NCI-H2029 treated with DMSO at 0.1 percent for 48 hours (cell line): ENCODE measurements at regions not wholly inside any gene's neighbourhood (a gene's known extent, or its start where the extent isn't known, plus 50 kb on each side); places are given as distances from the start of the nearest gene placed in this dataset.
"Not testable (repeated sequence)": the region's sequence is repeated elsewhere in the genome, so short reads cannot be mapped to it uniquely, and the experiment has no call there.

Experiments
- DNase-seq: peaks from one replicate; lab custom pipeline; 2025; lab: John Stamatoyannopoulos, UW

DNA sequence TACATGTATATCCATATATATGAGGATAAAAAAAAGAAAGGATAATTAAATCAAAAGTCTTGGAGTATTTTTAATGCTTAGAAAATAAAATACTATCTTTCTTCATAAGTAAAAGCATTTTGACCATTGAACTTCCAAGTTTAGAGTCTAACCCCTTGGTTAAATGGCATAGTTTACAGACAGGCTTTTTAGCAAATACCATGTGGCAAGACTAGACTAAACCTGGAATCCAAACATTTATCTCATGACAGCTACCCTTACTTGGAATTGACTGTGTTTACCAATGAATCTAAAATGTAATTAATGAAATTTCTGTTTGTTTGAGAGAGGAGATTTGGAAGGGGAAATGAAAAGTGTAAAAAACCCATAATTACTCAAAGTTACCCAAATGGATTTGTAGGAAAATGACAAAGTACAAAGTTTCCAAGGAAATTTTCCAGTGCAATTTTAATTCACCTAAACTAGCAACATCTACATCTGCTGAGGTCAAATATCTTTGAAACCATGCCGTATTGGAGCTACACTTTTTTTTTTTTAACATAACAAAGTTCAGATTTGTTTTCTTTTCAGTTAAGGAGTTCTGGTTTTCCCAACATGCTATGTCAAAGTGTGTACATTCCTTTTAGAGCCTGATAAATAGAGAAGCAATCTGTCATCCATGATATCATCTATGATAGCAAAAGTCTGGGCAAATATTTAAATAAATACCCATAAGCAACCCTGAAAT is 272.1 kb upstream of the DAB2 start:
- DNase-seq = no peak

DNA sequence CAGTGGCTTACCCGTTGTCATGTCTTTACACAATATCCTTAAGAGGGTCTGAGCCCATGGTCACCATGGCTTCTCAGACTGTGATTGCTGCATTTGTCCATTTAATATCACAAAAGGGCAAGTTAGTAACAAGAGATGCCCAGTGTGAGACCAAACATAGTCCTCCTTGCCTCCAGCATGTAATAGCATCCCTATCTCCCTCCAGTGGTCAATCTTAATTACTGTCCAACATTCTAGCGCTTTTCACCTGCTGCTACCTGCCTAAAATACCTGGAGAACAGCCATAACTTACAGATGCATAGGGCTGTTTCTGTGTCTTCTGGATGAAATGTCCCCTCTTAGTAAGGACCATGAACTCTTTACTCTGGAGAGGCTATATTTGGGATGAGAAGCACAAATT is 267.2 kb upstream of the DAB2 start:
- no peak for DNase-seq

DNA sequence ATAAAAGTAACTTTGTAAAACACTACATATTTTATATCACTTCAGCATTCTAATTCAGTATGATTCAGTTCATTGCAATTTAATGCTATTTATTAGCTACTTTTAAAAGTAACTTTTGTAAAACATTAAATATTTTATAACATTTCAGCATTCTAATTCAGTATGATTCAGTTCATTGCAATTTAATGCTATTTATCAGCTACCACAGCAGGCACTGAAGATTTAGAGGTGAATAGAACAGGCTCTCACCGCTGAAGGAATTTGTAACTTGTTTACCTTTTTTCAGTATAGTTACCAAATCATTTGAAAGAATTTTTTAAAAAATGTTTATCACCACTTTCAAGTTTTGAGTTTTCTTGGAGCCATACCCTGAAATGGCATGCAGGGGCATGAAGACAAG is 266.4 kb upstream of the DAB2 start:
- no peak for DNase-seq

DNA sequence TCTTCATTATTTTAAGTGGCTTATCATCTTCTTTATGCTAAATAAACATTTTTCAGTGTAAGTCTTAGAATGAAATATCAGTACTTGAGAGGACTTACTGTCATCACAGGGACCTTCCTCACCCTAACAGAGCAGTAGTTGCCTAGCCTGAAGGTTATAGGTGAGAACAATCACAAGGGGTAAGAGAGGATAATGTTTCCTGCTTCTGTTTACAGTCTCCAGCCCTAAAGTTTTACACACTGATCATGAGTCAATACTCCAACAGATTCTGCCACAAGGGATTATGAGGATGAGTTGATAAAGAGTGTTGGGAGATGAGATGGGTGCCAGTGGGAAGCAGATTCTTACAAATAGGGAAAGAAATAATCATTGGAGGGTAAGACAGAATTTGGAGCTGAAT is 265.1 kb upstream of the DAB2 start:
- no peak for DNase-seq

DNA sequence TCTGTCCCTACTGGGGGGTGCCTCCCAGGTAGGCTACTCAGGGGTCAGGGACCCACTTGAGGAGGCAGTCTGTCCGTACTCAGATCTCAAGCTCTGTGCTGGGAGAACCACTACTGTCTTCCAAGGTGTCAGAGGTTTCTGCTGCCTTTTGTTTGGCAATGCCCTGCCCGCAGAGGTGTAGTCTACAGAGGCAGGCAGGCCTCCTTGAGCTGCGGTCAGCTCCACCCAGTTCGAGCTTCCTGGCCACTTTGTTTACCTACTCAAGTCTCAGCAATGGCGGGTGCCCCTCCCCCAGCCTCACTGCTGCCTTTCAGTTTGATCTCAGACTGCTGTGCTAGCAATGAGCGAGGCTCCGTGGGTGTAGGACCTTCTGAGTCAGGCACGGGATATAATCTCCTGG is 263.1 kb upstream of the DAB2 start:
- not testable (repeated sequence) for DNase-seq

DNA sequence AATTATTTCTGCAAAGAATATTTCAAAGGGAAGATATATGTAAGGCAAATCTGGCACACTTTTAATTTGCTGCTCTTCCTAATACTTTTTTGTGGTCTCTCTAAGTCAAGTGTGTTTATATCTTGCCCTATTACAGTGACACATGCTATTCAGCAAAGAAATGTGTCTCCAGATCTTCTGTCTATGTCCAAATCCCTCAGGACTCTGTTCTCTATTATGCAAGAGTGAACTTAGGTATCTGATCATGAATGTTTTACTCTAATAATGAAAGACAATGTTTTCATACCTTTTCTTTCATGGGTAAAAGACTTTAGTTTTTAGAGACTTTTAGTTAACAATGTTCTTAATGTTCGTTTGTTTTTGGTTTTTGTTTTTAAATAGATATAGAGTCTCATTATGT is 255.4 kb upstream of the DAB2 start:
- no peak for DNase-seq

DNA sequence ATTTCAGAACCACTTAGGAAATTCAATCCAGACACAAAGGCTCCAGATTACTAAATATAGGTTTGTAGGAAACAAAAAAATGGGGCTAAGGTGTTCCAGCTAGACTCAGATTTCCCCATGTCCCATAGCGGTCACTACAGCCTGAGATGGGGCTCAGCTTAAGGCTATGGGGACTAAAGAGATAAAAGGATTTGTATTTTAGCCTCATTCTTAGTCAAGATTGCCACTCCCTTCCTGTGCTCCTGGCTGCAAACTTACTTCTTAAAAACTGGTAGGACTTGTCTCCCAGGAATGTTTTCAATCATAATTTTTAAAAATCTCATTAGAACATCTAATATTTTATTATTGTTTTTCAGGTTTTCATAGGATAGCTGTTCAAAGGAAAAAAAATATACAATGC is 253.8 kb upstream of the DAB2 start:
- DNase-seq = no peak

DNA sequence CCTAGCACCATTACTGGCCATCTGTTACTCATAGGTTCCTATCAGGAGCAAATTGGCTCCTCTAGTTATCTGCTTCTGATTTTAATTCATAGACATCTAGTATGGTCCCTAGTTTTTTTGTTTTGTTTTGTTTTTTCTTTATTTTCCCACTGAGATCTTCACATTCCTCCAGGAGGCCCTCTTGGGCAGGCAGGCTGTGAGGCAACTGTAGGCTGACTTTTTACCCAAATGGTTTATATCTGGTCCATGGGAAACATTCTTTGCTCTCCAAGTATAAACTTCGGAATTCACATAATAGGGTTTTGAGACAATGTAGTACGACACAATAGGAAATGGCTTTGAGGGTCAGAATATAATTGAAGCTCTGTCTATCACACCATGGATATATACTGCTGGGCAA is 250.9 kb upstream of the DAB2 start:
- DNase-seq = no peak

DNA sequence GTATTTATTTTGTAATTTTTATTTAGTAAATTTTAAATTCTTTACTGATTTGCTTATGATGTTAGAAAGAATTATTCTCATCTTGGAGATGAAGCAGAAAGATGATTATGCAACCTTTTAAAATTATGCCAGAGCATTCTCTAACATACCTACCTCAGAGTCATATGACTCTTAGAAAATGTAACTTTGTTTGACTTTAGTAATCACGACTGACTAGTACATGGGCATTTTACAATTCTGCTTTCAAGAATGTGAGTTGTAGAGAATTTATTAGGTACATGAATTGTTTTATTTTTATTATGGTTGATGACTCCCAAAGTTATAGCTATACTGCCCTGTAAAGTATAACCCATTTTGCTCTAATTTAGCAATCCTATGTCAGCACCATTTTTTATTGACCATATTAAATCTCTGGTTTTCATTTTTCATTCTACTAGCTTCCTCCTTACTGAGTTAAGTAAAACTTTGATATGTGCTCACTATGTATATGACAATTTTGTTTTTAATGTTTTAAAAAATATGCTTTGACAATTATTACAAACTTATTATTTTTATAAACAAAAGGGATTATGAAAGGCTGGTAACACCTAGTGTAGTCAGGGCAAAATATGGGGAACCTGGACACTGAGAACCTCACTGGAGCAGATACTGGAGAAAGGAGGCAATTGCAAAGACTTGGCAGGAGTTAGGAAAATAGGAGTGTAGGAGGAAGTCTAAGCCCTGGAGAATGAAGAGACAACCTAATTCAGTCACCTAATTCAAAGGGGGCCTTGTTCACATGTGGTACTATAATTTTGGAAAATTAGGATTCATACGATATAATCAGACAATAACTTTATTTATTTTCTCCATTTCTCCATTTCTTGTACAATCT is 249.7 kb upstream of the DAB2 start:
- DNase-seq = no peak

DNA sequence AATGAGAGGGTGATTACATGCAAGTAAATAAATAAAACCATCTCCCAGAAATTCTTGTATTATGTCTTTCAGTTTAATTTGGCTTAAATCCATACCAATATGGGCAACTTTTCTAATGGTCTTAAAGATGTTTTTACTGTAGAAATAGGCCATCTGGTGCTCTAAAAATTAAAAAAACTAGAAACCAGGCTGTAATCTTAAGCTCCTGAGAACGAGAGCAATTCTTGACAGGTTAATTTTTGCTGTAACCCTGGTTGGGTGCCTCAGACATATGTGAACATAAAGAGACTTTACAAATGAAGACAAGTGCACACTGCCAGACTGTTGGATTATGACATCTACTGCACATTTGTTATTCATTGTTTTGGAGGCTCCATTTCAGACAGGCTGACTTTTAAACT is 246.8 kb upstream of the DAB2 start:
- no peak for DNase-seq

DNA sequence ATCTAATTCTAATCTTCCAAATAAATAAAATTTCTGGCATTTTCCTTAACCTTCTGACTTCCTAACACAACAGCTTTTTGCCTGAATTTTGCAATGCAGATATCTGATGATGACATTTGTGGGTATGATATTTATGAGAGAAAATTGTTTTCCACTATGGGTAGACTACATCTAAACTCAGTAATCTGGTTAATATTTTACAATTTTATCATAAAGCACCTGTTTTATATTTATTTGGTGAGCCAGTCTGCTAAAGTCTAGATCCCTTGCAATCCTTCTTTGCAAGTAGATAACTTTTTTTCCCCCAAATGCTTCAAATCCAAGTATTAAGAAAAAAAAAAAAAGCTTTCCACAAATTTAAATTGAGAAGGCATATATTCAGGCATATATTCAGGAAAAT is 246.2 kb upstream of the DAB2 start:
- no peak for DNase-seq

DNA sequence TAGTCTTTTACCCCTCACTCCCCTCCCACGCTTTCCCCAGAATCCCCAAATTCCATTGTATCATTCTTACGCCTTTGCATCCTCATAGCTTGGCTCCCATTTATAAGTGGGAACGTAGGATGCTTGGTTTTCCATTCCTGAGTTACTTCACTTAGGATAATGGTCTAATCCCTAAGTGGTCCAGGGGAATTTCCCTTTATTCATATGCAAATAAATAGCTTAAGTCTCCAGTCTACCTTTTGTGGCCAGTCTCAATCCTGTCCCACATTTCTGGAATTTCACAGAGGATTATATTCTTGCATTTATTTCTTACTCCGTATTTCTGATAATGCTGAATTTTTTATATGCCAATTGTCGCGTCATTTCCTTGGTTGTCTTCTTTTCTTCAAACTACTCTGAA is 245.6 kb upstream of the DAB2 start:
- no peak for DNase-seq

DNA sequence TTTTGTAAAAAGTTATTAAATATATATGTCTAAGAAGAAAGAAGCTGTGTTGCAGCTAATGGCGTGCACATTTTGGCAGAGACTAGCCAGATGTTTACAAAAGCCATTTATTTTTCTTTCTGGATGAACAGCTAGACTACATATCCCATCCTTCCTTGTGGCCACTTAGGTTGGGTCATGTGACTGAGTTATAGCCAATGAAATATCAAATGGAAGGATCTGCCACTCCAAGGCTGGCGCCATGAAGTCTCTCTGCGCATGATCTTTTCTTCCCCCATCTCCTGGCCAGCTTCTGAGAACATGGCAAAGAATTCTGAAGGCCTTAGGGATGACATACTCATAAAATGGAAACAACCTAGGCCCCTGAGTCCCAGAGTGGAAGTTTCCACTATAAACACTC is 244.2 kb upstream of the DAB2 start:
- DNase-seq = no peak

DNA sequence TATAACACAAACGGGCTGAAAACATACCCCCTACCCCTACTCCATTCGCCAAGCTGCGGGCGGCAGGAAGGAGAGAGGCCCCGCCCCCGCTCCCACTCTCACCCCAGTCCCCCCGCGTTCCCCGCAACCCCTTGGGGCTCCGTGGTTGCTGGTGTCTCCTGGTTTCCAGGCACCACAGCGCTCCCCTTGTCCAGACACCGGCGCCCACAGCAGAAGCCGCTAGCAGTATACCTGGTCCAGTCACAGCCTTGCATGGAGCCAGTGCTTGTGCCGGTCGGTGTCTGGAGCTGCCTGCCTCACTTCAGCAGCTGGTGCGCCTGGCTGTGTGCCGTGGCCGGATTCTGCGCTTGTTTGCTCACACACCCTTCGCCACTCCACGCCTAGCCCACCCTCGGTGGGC is 240.5 kb upstream of the DAB2 start:
- no peak for DNase-seq

DNA sequence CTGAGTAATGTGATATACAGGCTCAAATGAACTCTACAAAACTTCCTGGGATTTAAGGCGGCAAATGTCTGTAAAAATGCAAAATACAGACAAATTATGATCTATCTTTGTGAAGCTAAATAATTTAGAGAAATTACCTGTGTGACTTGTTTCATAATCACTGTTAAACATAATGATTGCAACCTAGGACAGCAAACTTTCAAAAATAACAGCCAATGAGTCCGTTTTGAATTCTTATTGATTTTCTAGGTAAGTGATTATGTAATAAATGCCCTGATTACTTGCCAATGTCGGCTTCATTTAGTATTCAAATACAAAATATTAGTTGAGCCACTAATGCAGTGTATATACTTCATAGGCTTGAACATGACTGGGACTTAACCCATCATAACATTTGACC is 238.2 kb upstream of the DAB2 start:
- DNase-seq = no peak

DNA sequence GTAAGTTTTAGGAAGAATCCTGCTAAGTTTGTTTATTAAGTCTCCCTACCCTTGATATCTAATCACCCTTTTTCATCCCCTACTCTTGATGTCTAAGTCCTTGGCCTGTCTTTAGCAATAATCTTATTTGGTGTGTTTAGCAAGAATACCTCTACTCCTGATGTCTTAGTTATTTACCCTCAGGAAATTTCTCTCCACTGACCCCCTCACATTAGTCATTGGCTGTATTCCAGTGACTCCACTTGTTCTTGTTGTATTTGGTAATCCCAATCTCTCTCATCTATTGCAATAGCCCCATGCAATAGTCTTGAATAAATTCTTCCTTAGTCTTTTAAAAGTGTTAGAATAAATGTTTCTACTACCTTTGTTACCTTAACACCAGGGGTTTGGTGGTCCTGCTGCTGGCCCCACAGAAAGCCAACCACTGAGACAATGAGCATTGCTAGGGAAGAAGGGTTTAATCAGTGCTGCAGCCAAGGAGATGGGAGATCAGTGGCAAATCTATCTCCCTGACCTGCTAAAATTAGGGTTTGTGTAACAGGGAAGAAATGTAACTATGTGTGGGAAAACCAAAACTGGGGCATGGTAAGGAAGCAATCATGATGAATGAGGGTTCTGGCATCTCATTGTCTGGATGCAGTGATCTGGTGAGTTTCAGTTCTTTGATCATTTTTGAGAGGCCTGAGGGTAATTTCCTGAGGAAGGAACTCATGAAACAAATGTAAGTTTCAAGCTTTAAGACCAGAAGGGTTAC is 236.4 kb upstream of the DAB2 start:
- DNase-seq = no peak

DNA sequence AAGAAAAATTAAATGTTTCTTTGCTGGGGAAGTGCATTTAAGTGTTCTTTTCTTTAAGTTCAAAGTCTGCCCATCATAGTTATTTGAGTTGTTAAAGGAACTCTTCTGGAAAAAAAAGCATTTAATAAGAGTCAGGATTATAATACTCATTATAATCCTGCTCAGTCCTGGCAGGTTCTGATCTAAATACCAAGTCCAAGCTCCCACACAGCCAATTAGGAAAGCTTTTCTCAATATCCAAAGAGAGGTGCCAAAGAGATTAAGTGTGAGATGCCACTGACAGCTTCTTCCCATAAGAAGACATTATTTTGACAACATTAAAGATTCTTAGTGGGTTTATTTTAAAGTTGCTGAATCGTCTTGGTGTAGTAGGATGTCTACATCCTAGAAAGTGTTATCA is 235.2 kb upstream of the DAB2 start:
- DNase-seq = no peak

DNA sequence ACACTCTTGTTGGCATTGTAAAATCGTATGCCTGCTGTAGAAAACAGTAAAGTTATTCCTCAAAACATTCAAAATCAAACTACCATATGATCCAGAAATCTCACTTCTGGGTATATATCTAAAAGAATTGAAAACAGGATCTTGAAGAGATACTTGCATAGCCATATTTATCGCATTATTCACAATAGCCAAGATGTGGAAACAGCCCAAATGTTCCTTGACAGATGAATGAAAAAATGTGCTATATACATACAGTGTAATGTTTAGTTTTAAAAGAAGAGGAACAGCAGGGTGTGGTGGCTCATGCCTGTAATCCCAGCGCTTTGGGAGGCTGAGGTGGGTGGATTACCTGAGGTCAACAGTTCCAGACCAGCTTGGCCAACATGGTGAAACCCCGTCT is 234.1 kb upstream of the DAB2 start:
- no peak for DNase-seq

DNA sequence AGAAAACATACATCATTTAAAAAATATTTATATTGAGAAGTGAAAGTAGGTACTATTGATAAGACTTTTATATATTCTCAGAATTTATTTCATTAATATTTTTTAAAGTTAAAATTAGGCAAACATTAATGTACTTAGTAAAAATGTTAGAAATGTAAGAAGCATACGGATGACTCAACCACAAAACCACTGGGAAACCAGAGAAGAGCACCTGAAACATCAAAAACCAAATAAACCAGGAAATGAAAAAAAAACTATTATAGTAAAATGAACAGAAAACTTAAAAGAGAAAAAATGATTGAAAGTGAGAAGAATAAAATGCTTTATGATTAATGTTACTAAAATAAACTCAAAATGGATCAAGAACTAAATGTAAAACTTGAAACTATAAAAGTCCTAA is 233.2 kb upstream of the DAB2 start:
- DNase-seq = no peak

DNA sequence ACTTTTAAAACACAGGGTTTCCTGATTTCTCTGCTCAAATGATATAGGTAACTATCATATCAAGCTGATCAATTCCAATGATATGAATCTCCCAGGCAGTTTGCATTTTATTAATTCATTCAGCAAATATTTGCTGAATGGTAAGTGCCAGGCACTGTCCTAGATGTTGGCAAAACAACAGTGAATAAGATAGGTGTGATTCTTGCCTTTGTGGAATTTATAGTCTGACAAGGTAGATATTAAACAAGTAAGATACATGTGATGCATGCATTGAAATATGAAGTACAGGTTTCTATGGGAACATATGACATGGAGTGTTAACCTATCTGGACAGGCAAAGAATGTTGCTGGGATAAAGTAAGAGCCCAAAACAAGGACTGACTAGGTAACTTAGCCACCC is 231.8 kb upstream of the DAB2 start:
- DNase-seq = no peak

DNA sequence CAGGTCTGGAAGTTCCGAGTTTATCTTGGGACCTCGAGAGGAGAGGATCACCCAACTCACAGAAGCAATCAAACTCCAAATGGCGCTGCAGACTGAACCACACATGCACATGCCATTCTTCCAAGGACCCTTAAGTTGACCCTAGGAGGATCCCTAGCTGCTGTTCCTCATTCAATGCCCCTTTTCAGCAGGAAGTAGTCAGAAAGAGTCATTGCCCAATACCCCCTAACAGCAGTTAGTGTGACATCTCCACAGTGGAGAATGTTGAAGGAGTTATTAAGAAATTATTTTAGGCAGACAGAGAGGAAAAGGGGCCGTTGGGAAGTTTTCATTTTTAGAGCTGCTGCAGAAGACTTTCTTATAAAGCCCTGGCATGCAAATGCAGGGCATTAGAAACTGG is 229.9 kb upstream of the DAB2 start:
- no peak for DNase-seq

DNA sequence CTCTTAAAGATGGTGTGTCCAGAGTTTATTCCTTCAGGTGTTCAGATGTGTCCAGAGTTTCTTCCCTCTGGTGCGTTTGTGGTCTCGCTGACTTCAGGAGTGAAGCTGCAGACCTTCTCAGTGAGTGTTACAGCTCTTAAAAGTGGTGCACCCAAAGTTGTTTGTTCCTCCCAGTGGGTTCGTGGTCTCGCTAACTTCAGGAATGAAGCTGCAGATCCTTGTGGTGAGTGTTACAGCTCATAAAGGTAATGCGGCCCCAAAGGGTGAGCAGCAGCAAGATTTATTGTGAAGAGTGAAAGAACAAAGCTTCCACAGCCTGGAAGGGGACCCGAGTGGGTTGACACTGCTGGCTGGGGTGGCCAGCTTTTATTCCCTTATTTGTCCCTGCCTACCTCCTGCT is 227.7 kb upstream of the DAB2 start:
- not testable (repeated sequence) for DNase-seq

DNA sequence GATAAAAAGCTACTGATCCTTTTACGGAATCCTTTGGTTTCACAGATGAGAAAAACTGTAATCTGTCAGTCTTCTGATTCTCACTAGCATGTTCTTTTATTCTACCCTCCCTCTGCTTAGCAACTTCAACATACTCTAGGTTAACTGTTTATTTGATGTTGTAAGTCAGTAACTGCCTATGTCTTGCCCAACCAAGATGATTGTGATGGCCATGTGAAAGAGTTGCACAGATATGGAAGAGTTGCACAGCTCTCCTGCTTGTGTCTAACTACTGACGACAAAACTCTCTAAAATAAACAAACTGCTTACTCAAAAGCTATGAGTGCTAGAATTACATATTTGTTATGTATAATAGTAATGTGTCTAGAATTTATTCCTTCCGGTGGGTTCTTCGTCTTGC is 227.3 kb upstream of the DAB2 start:
- no peak for DNase-seq
